Brain microvascular endothelial cell (primary cell): ENCODE measurements at regions not wholly inside any gene's neighbourhood (a gene's known extent, or its start where the extent isn't known, plus 50 kb on each side); places are given as distances from the start of the nearest gene placed in this dataset.

Source experiments
- DNase-seq: peaks from one replicate; pipeline ENCODE4 v3.0.0-alpha.2; 2020
- H3K27ac ChIP-seq: fragments of 250-450 bp; sonication (Bioruptor Pico); 2 replicates; pipeline ENCODE4 v1.5.1; 2020; ENCODE audit warnings: mild to moderate bottlenecking, moderate library complexity
- H3K27me3 ChIP-seq: fragments of 250-450 bp; sonication (Bioruptor Pico); replicated peaks from 2 replicates; pipeline ENCODE4 v1.5.1; 2020; ENCODE audit warnings: mild to moderate bottlenecking
- H3K36me3 ChIP-seq: fragments of 250-450 bp; sonication (Bioruptor Pico); replicated peaks from 2 replicates; pipeline ENCODE4 v1.5.1; 2020; ENCODE audit warnings: mild to moderate bottlenecking
- H3K4me3 ChIP-seq: 2 replicates; pipeline ENCODE4 v1.5.1; 2011; ENCODE audit warnings: low read depth, mild to moderate bottlenecking, control low read depth, low read length, moderate library complexity
- in situ Hi-C: cut with HindIII; loops from 2 replicates; pipeline ENCODE4 v1.10.0; 2017; ENCODE audit warnings: low sequenced_read_pairs, low pct_ligation_motif_present
- TF ChIP-seq, protein P1 (sequence below): IDR thresholded peaks from 2 replicates; pipeline ENCODE4 v1.5.1; 2011; ENCODE audit warnings: low read depth, mild to moderate bottlenecking, moderate library complexity, low read length, control low read depth, inconsistent platforms; ENCODE audit errors: missing control alignments

DNA sequence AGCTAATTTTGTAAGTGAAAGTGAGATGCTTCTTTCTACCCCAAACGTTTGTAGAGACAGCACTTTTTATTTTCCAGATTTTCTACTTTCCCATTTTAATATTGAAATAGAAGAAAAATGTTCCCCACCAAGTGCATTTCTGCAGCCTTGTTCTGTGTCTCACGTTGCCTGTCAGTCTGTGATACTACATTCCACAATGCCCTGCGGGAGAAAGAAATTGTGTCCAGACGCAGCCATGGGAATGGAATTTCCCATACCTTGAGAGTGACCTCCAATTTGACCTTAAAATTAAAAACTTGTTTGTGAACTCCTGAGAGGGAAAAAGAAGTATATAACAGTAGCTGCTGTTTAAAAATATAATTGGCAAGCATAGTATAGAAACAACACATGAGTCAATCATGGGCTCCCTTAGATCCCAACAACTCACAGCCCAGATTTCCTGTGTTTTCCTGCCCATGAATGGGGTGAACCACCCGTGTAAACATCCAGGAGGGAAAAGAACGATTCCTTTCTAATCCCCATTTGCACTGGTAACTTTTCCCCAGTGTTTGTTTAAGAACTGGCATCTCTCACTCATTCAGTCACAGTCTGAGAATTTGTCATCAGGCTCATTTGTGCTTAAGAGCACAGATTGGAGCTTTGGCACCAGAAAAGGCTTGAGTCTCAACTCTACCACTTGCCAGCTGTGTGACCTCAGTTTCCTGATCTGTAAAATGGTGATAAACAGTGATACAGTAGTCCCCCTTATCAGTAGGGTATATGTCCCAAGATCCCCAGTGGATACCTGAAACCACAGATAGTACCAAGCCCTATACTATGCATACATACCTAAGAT, 166.1 kb upstream of the ZNF521 start:
- Histone ChIP-seq H3K36me3 (no peaks in the 10 kb centered on the region), H3K27me3 (no peaks in the 10 kb centered on the region), H3K27ac (no peak overlapping the region), H3K4me3 (no peak overlapping the region)
- TF ChIP-seq, protein P1, sequence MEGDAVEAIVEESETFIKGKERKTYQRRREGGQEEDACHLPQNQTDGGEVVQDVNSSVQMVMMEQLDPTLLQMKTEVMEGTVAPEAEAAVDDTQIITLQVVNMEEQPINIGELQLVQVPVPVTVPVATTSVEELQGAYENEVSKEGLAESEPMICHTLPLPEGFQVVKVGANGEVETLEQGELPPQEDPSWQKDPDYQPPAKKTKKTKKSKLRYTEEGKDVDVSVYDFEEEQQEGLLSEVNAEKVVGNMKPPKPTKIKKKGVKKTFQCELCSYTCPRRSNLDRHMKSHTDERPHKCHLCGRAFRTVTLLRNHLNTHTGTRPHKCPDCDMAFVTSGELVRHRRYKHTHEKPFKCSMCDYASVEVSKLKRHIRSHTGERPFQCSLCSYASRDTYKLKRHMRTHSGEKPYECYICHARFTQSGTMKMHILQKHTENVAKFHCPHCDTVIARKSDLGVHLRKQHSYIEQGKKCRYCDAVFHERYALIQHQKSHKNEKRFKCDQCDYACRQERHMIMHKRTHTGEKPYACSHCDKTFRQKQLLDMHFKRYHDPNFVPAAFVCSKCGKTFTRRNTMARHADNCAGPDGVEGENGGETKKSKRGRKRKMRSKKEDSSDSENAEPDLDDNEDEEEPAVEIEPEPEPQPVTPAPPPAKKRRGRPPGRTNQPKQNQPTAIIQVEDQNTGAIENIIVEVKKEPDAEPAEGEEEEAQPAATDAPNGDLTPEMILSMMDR = no peak
- in situ Hi-C loops = no loop called here
- no peak for DNase-seq

DNA sequence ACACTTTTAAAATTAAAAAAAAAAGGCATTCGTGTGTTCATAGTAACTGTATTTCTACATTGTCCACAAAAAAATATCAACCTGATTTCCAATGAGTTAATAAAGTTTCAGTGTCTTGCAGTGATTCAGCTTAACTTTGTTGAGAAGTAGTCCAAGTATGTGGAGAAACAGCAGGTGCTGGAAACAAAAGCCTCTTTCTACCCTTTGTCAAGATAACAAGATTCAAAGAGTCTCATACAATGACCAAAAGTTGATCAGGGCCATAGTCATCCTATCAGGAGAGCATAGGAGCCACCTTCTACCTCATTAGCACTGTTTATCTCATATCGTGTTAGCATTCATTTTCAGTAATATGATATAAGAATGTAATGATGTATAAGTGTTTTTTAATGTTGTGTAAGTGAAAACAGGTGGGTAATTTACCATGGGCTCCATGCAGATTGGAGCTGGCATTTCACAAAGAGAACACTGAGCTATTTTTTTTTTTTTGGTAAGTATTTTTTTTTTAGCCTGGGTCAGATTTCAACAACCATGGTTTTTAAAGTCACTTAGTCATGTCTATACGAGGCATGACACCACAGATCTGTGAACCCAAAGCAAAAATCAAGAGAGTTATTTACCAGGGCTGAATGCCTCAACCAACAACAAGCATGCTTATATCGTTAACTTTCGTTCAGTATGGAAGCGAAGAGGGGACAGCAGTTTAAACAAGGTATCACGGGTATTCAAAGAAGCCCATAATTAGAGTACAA, 165.0 kb upstream of the ZNF521 start:
- no peak for DNase-seq
- TF ChIP-seq, protein P1 = no peak
- Histone ChIP-seq H3K36me3 (no peaks in the 10 kb centered on the region), H3K4me3 (no peak overlapping the region), H3K27me3 (no peaks in the 10 kb centered on the region), H3K27ac (no peak overlapping the region)
- in situ Hi-C loops = no loop called here

DNA sequence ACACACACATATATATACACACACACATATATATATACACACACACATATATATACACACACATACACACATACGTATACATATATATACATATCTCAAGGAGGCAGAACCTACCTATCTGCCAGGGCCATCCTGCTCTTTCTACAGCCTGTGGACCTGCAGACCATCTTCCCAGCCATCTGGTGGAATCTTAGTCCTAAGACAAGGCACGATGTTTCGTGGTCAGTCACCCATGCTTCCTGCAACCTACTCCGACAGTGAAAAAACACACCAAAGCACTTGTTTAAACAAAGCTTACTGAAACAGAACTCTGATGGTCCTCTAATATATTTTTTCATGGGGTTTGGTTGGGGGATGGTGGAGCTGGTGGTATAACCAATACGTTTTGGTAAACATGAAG, 164.2 kb upstream of the ZNF521 start:
- no peak for DNase-seq
- in situ Hi-C loops = no loop called here

DNA sequence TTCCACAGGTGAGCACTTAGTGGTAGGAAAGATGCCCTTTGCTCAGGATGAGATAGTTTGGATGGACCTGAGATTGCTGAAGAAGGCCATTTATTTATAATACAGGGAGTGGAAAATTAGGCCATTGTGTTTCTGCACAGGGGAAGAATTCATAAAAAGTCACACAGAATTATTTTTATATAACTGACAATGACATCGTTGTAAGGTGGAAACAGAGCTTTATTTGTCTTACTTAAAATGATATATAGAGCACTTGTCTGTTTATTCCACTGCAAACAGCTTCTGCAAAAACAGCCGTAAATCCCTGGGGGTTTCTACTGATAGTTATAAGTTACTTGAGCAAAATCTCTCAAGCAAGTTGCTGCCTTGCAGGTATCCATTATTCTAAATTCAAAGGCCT, 158.1 kb upstream of the ZNF521 start:
- DNase-seq = no peak
- TF ChIP-seq, protein P1 = no peak
- no peak overlapping the region for H3K27ac ChIP-seq
- H3K4me3 ChIP-seq = no peak overlapping the region
- in situ Hi-C loops = no loop called here
- no peaks in the 10 kb centered on the region for H3K27me3 ChIP-seq
- no peaks in the 10 kb centered on the region for H3K36me3 ChIP-seq

More for the DNA sequence above, 164.2 kb upstream of the ZNF521 start:
- no peaks in the 10 kb centered on the region for H3K27me3 ChIP-seq
- no peaks in the 10 kb centered on the region for H3K36me3 ChIP-seq
- no peak overlapping the region for H3K4me3 ChIP-seq
- H3K27ac ChIP-seq = no peak overlapping the region
- TF ChIP-seq, protein P1 = no peak

DNA sequence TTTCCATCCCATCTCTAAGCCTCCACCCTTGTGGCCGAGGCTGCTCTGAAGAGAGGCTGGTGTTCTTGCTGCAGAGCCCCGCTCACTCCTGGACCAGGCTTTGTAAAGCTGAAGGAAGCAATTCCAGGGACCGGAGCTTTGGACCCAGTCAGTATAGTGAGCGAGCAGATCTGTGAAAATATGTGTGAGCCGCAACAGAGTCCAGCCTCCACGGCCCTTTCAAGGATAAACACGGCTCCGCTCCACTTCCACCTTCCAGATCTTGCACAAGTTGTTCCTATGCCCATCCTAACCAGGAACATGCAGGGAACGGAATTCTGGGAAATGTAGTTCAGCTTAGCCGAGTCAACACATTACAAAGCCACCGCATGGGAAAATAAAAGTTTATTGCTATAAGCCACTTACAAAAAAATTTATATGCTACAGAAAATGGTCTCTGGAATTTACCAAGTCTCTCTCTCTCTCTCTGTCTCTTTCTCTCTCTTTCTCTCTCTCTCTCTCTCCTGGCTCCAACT, 151.7 kb upstream of the ZNF521 start:
- Histone ChIP-seq H3K36me3 (no peaks in the 10 kb centered on the region), H3K27me3 (no peaks in the 10 kb centered on the region), H3K4me3 (peak overlapping the region; percentile 54), H3K27ac (no peak overlapping the region)
- in situ Hi-C loops = no loop called here
- peak; percentile 74 for DNase-seq
- TF ChIP-seq, protein P1 = peak; percentile 17
